Cardiac fibroblast (primary cell): ENCODE measurements at regions not wholly inside any gene's neighbourhood (a gene's known extent, or its start where the extent isn't known, plus 50 kb on each side); places are given as distances from the start of the nearest gene placed in this dataset.
A peak's percentile ranks its signal among the peaks of the same experiment; 100 is the strongest.

Experiments
- DNase-seq, 2 donors: peaks; one replicate each; pipeline versions ENCODE4 v3.0.0 to v3.0.0-alpha.2; 2010; ENCODE audit warnings: low read depth in 2 of 2
- H3K4me3 ChIP-seq, 2 donors: replicated peaks in 1 of 2; 1 replicate in 1 of 2; 2 replicates in 1 of 2; pipeline ENCODE4 v1.5.1; 2011; ENCODE audit warnings: low read depth in 2 of 2, low read length in 2 of 2, mild to moderate bottlenecking in 2 of 2, moderate library complexity in 1 of 2
- CTCF ChIP-seq: IDR thresholded peaks from one replicate; pipeline ENCODE4 v1.5.1; 2011; ENCODE audit warnings: low read depth, mild to moderate bottlenecking, low read length, inconsistent platforms

DNA sequence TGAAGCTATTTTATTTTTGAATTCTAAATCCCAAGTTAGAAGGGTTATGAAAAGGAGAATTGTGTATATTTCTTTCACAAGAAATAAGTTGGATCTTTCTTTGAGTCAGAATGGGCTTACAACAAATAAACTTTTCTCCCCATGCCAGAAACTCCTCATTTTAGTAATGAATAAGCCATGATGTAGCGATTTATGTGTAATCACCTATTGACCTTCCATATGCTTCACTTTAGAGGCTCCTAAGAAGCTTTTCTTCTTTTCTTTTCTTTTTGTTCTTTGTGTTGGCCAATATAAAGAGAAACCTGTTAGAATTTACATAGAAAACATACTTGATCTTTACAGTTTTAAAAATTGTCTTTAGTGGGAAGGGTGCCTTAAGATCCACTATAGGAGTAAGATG is 370.2 kb downstream of the UTRN start:
- H3K4me3 ChIP-seq: no peak overlapping the region
- no peak for TF ChIP-seq CTCF
- no peak for DNase-seq

GRCh38 chr6:144657691-144658090 is 372.6 kb downstream of the UTRN start:
- no peak for TF ChIP-seq CTCF
- H3K4me3 ChIP-seq: no peak overlapping the region
- no peak for DNase-seq

- no peak for TF ChIP-seq CTCF
- no peak overlapping the region for H3K4me3 ChIP-seq
- peak; percentile 63 to 87 for DNase-seq
These were observed 374.4 kb downstream of the UTRN start for GRCh38 chr6:144659202-144660182.

DNA sequence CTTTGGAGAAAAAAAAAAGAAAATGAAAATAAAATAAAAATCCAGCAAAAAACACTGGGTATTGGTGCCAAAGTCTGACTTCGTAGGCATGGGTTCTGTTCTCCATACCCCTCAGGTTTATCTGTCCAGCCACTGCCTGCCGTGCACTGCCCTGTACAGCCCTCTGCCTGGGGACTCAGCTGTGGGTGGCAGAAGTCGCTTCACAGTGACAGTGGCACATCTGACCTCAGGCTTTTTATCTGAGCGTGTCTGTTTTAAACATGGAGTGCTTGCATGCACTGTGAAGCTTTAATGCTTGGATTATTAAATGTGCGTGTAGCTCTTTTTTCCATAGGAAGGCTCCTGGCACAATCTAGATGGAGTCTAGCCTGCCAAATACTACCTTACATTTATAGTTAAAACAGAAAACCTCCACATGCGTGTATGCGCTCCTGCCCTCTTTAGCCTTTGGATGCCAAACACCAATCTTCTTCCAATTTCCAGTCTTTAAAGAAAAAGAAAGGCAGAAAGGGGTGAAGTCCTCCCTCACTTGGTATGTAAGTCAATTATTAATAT is 375.5 kb downstream of the UTRN start:
- no peak for TF ChIP-seq CTCF
- no peak overlapping the region for H3K4me3 ChIP-seq
- DNase-seq: no peak

DNA sequence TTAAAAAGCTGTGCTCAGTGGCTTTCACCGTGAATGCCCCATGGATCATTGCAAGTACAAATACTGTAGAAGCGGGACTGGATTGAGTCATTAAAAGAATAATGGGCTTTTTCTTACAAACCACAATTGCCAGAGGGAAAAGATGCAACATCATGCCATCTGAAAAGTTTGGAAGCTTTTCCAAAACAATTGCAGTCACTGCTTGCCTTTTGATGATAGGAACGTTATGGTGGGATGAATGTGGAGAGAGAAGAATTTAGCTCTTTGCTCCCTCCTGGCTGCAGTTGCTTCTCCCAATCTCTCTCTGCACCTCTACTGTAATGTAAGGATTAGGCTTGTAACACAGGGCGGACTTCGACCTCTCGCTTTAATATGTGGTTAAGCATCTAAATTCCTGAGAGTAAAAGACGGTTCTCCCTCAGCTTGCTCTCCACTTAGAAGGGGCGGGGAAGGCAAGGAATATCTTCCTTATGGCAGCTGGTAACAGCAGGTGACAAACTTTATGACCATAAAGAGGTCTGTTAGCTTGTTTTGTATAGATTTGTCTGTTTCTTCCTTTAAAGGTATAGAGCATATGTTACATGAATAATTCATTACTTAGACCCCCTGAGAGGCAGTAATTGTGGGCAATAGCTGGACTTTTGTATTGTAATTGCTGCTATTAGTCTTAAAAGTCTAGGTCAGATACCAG is 376.1 kb downstream of the UTRN start:
- no peak for TF ChIP-seq CTCF
- H3K4me3 ChIP-seq: no peak overlapping the region
- no peak for DNase-seq

GRCh38 chr6:144662812-144663365 is 377.8 kb downstream of the UTRN start:
- no peak for DNase-seq
- no peak for TF ChIP-seq CTCF
- H3K4me3 ChIP-seq: no peak overlapping the region
